ENCODE measurements at regions not wholly inside any gene's neighbourhood (a gene's known extent, or its start where the extent isn't known, plus 50 kb on each side); places are given as distances from the start of the nearest gene placed in this dataset.
A peak's percentile ranks its signal among the peaks of the same experiment; 100 is the strongest.
"Not testable (repeated sequence)": the region's sequence is repeated elsewhere in the genome, so short reads cannot be mapped to it uniquely, and the experiment has no call there.

- no peak for DNase-seq
Observed at GRCh38 chr2:182646763-182647498, 69.1 kb upstream of the DNAJC10 start.

- no peak for DNase-seq
Observed at GRCh38 chr2:182647499-182647787, 68.6 kb upstream of the DNAJC10 start.

GRCh38 chr2:182649316-182649715, 66.7 kb upstream of the DNAJC10 start:
- peak; percentile 49 for DNase-seq

GRCh38 chr2:182650704-182651103, 65.4 kb upstream of the DNAJC10 start:
- peak; percentile 30 for DNase-seq

GRCh38 chr2:182652326-182652725, 63.7 kb upstream of the DNAJC10 start:
- no peak for DNase-seq

GRCh38 chr2:182655750-182656149, 60.3 kb upstream of the DNAJC10 start:
- DNase-seq, result no peak

- no peak for DNase-seq
Observed at GRCh38 chr2:182664212-182664611, 51.8 kb upstream of the DNAJC10 start.

- not testable (repeated sequence) for DNase-seq
Observed at GRCh38 chr2:182665500-182665899, 50.6 kb upstream of the DNAJC10 start.

All from NCI-H2171 (cell line).